ENCODE measurements at regions not wholly inside any gene's neighbourhood (a gene's known extent, or its start where the extent isn't known, plus 50 kb on each side); places are given as distances from the start of the nearest gene placed in this dataset.

- no peak for TF ChIP-seq CTCF (IDR thresholded peaks at IDR 0.05)
- no peak for TF ChIP-seq POLR2A (IDR thresholded peaks at IDR 0.05)
- no peak for TF ChIP-seq POLR2AphosphoS5 (IDR thresholded peaks at IDR 0.05; ENCODE audit: insufficient read depth in 1 of 2, low read depth in 1 of 2)
These were observed 450.6 kb upstream of the DAB1 start for GRCh38 chr1:57874418-57874877.

Data from vagina (tissue), 2 donors.